Activated CD8-positive, alpha-beta T cell treated with anti-CD3 and anti-CD28 coated beads for 36 hours (primary cell): ENCODE measurements at regions not wholly inside any gene's neighbourhood (a gene's known extent, or its start where the extent isn't known, plus 50 kb on each side); places are given as distances from the start of the nearest gene placed in this dataset.

Source experiments
- ATAC-seq: fragments of 200-7000 bp; cut with Tn5 transposase; one replicate; pipeline ENCODE4 v1.10.0; 2021; ENCODE audit warnings: mild to moderate bottlenecking, moderate library complexity
- CTCF ChIA-PET: fragments of 350-600 bp; sonication (Branson Sonifier 250); formaldehyde crosslinking; loops from one replicate; lab custom pipeline; 2021; ENCODE audit warnings: antibody characterized with exemption; lab: Charles Lee
- POLR2A ChIA-PET: fragments of 350-600 bp; sonication (Branson Sonifier 250); formaldehyde crosslinking; loops from one replicate; lab custom pipeline; 2021; ENCODE audit warnings: antibody characterized with exemption; lab: Charles Lee
- DNase-seq: peaks from one replicate; pipeline ENCODE4 v3.0.0-alpha.2; 2020
- H3K27ac Mint-ChIP-seq: one replicate; pipeline ENCODE4 v1.8.0; 2021; ENCODE audit warnings: mild to moderate bottlenecking, mixed read lengths
- H3K27me3 Mint-ChIP-seq: one replicate; pipeline ENCODE4 v1.8.0; 2021; ENCODE audit warnings: mixed read lengths
- H3K36me3 Mint-ChIP-seq: one replicate; pipeline ENCODE4 v1.8.0; 2021; ENCODE audit warnings: low read depth, mixed read lengths
- H3K4me1 Mint-ChIP-seq: one replicate; pipeline ENCODE4 v1.8.0; 2021; ENCODE audit warnings: low read depth, mixed read lengths
- H3K4me3 Mint-ChIP-seq: one replicate; pipeline ENCODE4 v1.8.0; 2021; ENCODE audit warnings: mild to moderate bottlenecking, moderate library complexity, mixed read lengths
- H3K9me3 Mint-ChIP-seq: one replicate; pipeline ENCODE4 v1.8.0; 2021; ENCODE audit warnings: mixed read lengths
- CTCF ChIP-seq: fragments of 200-600 bp; IDR thresholded peaks from one replicate; pipeline ENCODE4 v1.8.0; 2022; ENCODE audit warnings: antibody characterized with exemption, mild to moderate bottlenecking
- intact Hi-C: fragments of 100-400 bp; cut with micrococcal nuclease; formaldehyde crosslinking; loops from one replicate; pipeline ENCODE4 v1.10.0; 2022

GRCh38 chr5:38113880-38114279 is 144.5 kb upstream of the EGFLAM start:
- ATAC-seq: no peak
- POLR2A ChIA-PET: interaction anchor here (0.7 kb wide), 1 partner anchor 91 kb away, joined by 3 read pairs; no protein-coding TSS in a partner anchor
- Mint-ChIP-seq H3K36me3 (no peaks in the 10 kb centered on the region), H3K4me3 (no peak overlapping the region), H3K4me1 (no peaks in the 10 kb centered on the region), H3K27ac (no peak overlapping the region), H3K27me3 (peaks cover 2% of the 10 kb centered on the region), H3K9me3 (no peaks in the 10 kb centered on the region)
- CTCF ChIA-PET: no interaction called here
- intact Hi-C loops: no loop called here
- no peak for TF ChIP-seq CTCF
- DNase-seq: no peak

- Mint-ChIP-seq H3K4me1 (no peaks in the 10 kb centered on the region), H3K36me3 (no peaks in the 10 kb centered on the region), H3K4me3 (no peak overlapping the region), H3K9me3 (no peaks in the 10 kb centered on the region), H3K27me3 (peaks cover 2% of the 10 kb centered on the region), H3K27ac (no peak overlapping the region)
- TF ChIP-seq CTCF: no peak
- DNase-seq: no peak
- ChIA-PET POLR2A (no interaction called here), CTCF (no interaction called here)
- intact Hi-C loops: no loop called here
- ATAC-seq: no peak
These were observed 144.9 kb upstream of the EGFLAM start for GRCh38 chr5:38113456-38113855.

- H3K4me3 Mint-ChIP-seq: no peak overlapping the region
- no peaks in the 10 kb centered on the region for H3K36me3 Mint-ChIP-seq
- no peak for DNase-seq
- intact Hi-C loops: no loop called here
- no peaks in the 10 kb centered on the region for H3K9me3 Mint-ChIP-seq
- CTCF ChIA-PET: no interaction called here
- POLR2A ChIA-PET: no interaction called here
- TF ChIP-seq CTCF: no peak
- no peak overlapping the region for H3K27ac Mint-ChIP-seq
- no peaks in the 10 kb centered on the region for H3K4me1 Mint-ChIP-seq
- peaks cover 2% of the 10 kb centered on the region for H3K27me3 Mint-ChIP-seq
- ATAC-seq: no peak
These were observed 145.4 kb upstream of the EGFLAM start for GRCh38 chr5:38112938-38113337.

GRCh38 chr5:38110130-38110529 is 148.2 kb upstream of the EGFLAM start:
- ChIA-PET CTCF (no interaction called here), POLR2A (no interaction called here)
- ATAC-seq: no peak
- H3K4me1 Mint-ChIP-seq: no peaks in the 10 kb centered on the region
- intact Hi-C loops: no loop called here
- H3K27me3 Mint-ChIP-seq: peaks cover 1% of the 10 kb centered on the region
- H3K9me3 Mint-ChIP-seq: no peaks in the 10 kb centered on the region
- DNase-seq: no peak
- H3K36me3 Mint-ChIP-seq: no peaks in the 10 kb centered on the region
- H3K27ac Mint-ChIP-seq: no peak overlapping the region
- no peak for TF ChIP-seq CTCF
- H3K4me3 Mint-ChIP-seq: no peak overlapping the region

- Mint-ChIP-seq H3K27ac (no peak overlapping the region), H3K9me3 (no peaks in the 10 kb centered on the region), H3K4me1 (no peaks in the 10 kb centered on the region), H3K36me3 (no peaks in the 10 kb centered on the region), H3K4me3 (no peak overlapping the region), H3K27me3 (no peaks in the 10 kb centered on the region)
- no peak for TF ChIP-seq CTCF
- POLR2A ChIA-PET: no interaction called here
- DNase-seq: no peak
- intact Hi-C loops: no loop called here
- CTCF ChIA-PET: interaction anchor here (1.0 kb wide), 1 partner anchor 23 kb away, joined by 3 read pairs; no protein-coding TSS in a partner anchor
- no peak for ATAC-seq
These were observed 151.3 kb upstream of the EGFLAM start for GRCh38 chr5:38107096-38107495.
